OCI-LY7 (cell line): ENCODE measurements at regions not wholly inside any gene's neighbourhood (a gene's known extent, or its start where the extent isn't known, plus 50 kb on each side); places are given as distances from the start of the nearest gene placed in this dataset.

ENCODE experiments used
- BruUV-seq: library from RNA; stranded (reverse); fragments of 400-500 nt; replicated peaks from 2 replicates; lab custom pipeline; 2021; lab: Mats Ljungman, UMichigan
- CTCF ChIA-PET: fragments of 300-600 bp; sonication (Branson Sonifier 250); formaldehyde crosslinking; loops from one replicate; lab custom pipeline; 2022; ENCODE audit warnings: antibody characterized with exemption; ENCODE audit not compliant: unreplicated experiment; lab: Charles Lee
- POLR2A ChIA-PET: fragments of 300-600 bp; sonication (Branson Sonifier 250); formaldehyde crosslinking; loops from one replicate; lab custom pipeline; 2022; ENCODE audit warnings: antibody characterized with exemption; lab: Charles Lee
- DNase-seq: peaks from one replicate; pipeline ENCODE4 v3.0.0-alpha.2; 2015; ENCODE audit warnings: low spot score
- H2AFZ ChIP-seq: fragments of 200-600 bp; sonication (generic), shearing (Covaris generic); 2 replicates; pipeline ENCODE4 v1.6.1; 2014; ENCODE audit warnings: mild to moderate bottlenecking, antibody characterized with exemption, low read length, moderate library complexity
- H3K27ac ChIP-seq: fragments of 200-600 bp; sonication (generic); 2 replicates; pipeline ENCODE4 v1.5.1; 2014; ENCODE audit warnings: mixed run types, low read depth, mild to moderate bottlenecking, moderate library complexity, low read length, inconsistent platforms; ENCODE audit not compliant: poor library complexity, severe bottlenecking
- H3K36me3 ChIP-seq: fragments of 200-600 bp; sonication (generic); 2 replicates; pipeline ENCODE4 v1.6.1; 2014; ENCODE audit warnings: mild to moderate bottlenecking, antibody characterized with exemption, low read length, moderate library complexity, mixed read lengths; ENCODE audit not compliant: insufficient read depth
- H3K4me1 ChIP-seq: fragments of 200-600 bp; sonication (generic); 2 replicates; pipeline ENCODE4 v1.5.1; 2014; ENCODE audit warnings: mild to moderate bottlenecking, low read length; ENCODE audit not compliant: insufficient read depth, poor library complexity, severe bottlenecking
- H3K4me2 ChIP-seq: fragments of 200-600 bp; sonication (generic); 2 replicates; pipeline ENCODE4 v1.6.1; 2014; ENCODE audit warnings: mild to moderate bottlenecking, low read length
- H3K4me3 ChIP-seq: fragments of 200-600 bp; sonication (generic); 2 replicates; pipeline ENCODE4 v1.5.1; 2014; ENCODE audit warnings: mild to moderate bottlenecking, low read depth, low read length; ENCODE audit not compliant: poor library complexity, severe bottlenecking
- H3K79me2 ChIP-seq: fragments of 200-600 bp; sonication (generic); 2 replicates; pipeline ENCODE4 v1.6.1; 2016; ENCODE audit warnings: low read depth, mild to moderate bottlenecking, low read length, moderate library complexity, mixed read lengths; ENCODE audit not compliant: insufficient read depth
- H3K9me2 ChIP-seq: fragments of 200-600 bp; sonication (generic); 2 replicates; pipeline ENCODE4 v1.6.1; 2016; ENCODE audit warnings: mild to moderate bottlenecking, low read length, mixed read lengths; ENCODE audit not compliant: insufficient read depth
- H3K9me3 ChIP-seq: fragments of 200-600 bp; sonication (generic); 2 replicates; pipeline ENCODE4 v1.6.1; 2014; ENCODE audit warnings: mild to moderate bottlenecking, mixed run types, low read length, mixed read lengths
- H4K20me1 ChIP-seq: fragments of 200-600 bp; sonication (generic); 2 replicates; pipeline ENCODE4 v1.6.1; 2014; ENCODE audit warnings: mild to moderate bottlenecking, antibody characterized with exemption, low read length, moderate library complexity, mixed read lengths; ENCODE audit not compliant: insufficient read depth
- EZH2phosphoT487 ChIP-seq: fragments of 200-600 bp; sonication (generic); IDR thresholded peaks from 2 replicates; pipeline ENCODE4 v1.6.1; 2018; ENCODE audit warnings: low read depth, borderline replicate concordance, mild to moderate bottlenecking, mixed run types, antibody characterized with exemption, low read length, moderate library complexity, mixed read lengths
- intact Hi-C: fragments of 100-400 bp; cut with micrococcal nuclease; formaldehyde crosslinking; loops from one replicate; pipeline ENCODE4 v1.10.0; 2022; ENCODE audit not compliant: unreplicated experiment
- TF ChIP-seq, protein P1 (sequence below): fragments of 200-600 bp; sonication (generic); conservative IDR thresholded peaks from 2 replicates; pipeline ENCODE4 v1.5.1; 2014; ENCODE audit warnings: mild to moderate bottlenecking, antibody characterized with exemption, low read length, moderate library complexity, mixed read lengths

GRCh38 chr2:191521608-191522208, 156.2 kb upstream of the NABP1 start:
- Histone ChIP-seq H3K9me2 (no peaks in the 10 kb centered on the region), H3K36me3 (no peaks in the 10 kb centered on the region), H2AFZ (no peak overlapping the region), H3K4me1 (no peaks in the 10 kb centered on the region), H3K27ac (no peak overlapping the region), H4K20me1 (no peaks in the 10 kb centered on the region), H3K4me2 (no peak overlapping the region), H3K79me2 (no peaks in the 10 kb centered on the region), H3K9me3 (no peaks in the 10 kb centered on the region), H3K4me3 (no peak overlapping the region)
- intact Hi-C loops: loop anchor here (5.0 kb wide), 2 partner anchors 304 to 469 kb away; no protein-coding TSS in a partner anchor
- TF ChIP-seq, protein P1, sequence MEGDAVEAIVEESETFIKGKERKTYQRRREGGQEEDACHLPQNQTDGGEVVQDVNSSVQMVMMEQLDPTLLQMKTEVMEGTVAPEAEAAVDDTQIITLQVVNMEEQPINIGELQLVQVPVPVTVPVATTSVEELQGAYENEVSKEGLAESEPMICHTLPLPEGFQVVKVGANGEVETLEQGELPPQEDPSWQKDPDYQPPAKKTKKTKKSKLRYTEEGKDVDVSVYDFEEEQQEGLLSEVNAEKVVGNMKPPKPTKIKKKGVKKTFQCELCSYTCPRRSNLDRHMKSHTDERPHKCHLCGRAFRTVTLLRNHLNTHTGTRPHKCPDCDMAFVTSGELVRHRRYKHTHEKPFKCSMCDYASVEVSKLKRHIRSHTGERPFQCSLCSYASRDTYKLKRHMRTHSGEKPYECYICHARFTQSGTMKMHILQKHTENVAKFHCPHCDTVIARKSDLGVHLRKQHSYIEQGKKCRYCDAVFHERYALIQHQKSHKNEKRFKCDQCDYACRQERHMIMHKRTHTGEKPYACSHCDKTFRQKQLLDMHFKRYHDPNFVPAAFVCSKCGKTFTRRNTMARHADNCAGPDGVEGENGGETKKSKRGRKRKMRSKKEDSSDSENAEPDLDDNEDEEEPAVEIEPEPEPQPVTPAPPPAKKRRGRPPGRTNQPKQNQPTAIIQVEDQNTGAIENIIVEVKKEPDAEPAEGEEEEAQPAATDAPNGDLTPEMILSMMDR: peak; percentile 85
- no peak for TF ChIP-seq EZH2phosphoT487
- ChIA-PET CTCF (no interaction called here), POLR2A (no interaction called here)
- DNase-seq: peak; percentile 25
- BruUV-seq: no TSS peak

- Histone ChIP-seq H3K9me2 (no peaks in the 10 kb centered on the region), H3K36me3 (no peaks in the 10 kb centered on the region), H3K4me2 (no peak overlapping the region), H3K4me1 (no peaks in the 10 kb centered on the region), H2AFZ (no peak overlapping the region), H3K9me3 (no peaks in the 10 kb centered on the region), H3K27ac (no peak overlapping the region), H3K79me2 (no peaks in the 10 kb centered on the region), H3K4me3 (no peak overlapping the region), H4K20me1 (no peaks in the 10 kb centered on the region)
- CTCF ChIA-PET: no interaction called here
- intact Hi-C loops: loop anchor here (5.0 kb wide), 2 partner anchors 305 to 470 kb away; no protein-coding TSS in a partner anchor
- TF ChIP-seq, protein P1: no peak
- TF ChIP-seq EZH2phosphoT487: no peak
- no peak for DNase-seq
- POLR2A ChIA-PET: no interaction called here
- BruUV-seq: no TSS peak
These were observed 155.3 kb upstream of the NABP1 start for GRCh38 chr2:191522478-191523120.

- no TSS peak for BruUV-seq
- Histone ChIP-seq H3K9me2 (no peaks in the 10 kb centered on the region), H3K79me2 (no peaks in the 10 kb centered on the region), H3K36me3 (no peaks in the 10 kb centered on the region), H3K27ac (no peak overlapping the region), H3K4me2 (no peak overlapping the region), H2AFZ (no peak overlapping the region), H3K4me3 (no peak overlapping the region), H3K9me3 (no peaks in the 10 kb centered on the region), H3K4me1 (no peaks in the 10 kb centered on the region), H4K20me1 (no peaks in the 10 kb centered on the region)
- CTCF ChIA-PET: no interaction called here
- no peak for DNase-seq
- intact Hi-C loops: no loop called here
- no peak for TF ChIP-seq EZH2phosphoT487
- TF ChIP-seq, protein P1: no peak
- POLR2A ChIA-PET: no interaction called here
These were observed 151.8 kb upstream of the NABP1 start for GRCh38 chr2:191526091-191526490.
